OCI-LY7 (cell line): ENCODE measurements at regions not wholly inside any gene's neighbourhood (a gene's known extent, or its start where the extent isn't known, plus 50 kb on each side); places are given as distances from the start of the nearest gene placed in this dataset.

ENCODE experiments used
- EZH2phosphoT487 ChIP-seq: fragments of 200-600 bp; sonication (generic); IDR thresholded peaks from 2 replicates; pipeline ENCODE4 v1.6.1; 2018; ENCODE audit warnings: low read depth, borderline replicate concordance, mild to moderate bottlenecking, mixed run types, antibody characterized with exemption, low read length, moderate library complexity, mixed read lengths
- TF ChIP-seq, protein P1 (sequence below): fragments of 200-600 bp; sonication (generic); conservative IDR thresholded peaks from 2 replicates; pipeline ENCODE4 v1.5.1; 2014; ENCODE audit warnings: mild to moderate bottlenecking, antibody characterized with exemption, low read length, moderate library complexity, mixed read lengths

DNA sequence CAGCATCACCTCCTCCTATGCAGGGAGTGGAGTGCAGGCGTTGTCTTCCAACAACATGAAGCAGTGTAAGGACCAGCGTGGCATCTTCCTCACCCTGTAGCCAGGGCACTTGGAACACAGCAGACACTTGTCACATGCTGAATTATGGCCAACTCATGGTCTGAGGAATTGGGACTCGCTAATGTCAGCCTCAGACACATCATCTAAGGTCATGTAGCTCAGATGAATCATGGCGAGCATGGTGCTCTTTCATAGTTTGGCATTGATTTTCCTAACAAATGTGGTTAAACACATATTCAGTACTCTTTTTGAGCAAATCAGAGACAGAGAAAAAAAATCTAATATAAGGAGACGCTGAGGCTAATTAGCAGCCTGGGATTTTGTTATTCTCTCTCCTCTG lies 99.6 kb upstream of the SGCG start:
- TF ChIP-seq, protein P1, sequence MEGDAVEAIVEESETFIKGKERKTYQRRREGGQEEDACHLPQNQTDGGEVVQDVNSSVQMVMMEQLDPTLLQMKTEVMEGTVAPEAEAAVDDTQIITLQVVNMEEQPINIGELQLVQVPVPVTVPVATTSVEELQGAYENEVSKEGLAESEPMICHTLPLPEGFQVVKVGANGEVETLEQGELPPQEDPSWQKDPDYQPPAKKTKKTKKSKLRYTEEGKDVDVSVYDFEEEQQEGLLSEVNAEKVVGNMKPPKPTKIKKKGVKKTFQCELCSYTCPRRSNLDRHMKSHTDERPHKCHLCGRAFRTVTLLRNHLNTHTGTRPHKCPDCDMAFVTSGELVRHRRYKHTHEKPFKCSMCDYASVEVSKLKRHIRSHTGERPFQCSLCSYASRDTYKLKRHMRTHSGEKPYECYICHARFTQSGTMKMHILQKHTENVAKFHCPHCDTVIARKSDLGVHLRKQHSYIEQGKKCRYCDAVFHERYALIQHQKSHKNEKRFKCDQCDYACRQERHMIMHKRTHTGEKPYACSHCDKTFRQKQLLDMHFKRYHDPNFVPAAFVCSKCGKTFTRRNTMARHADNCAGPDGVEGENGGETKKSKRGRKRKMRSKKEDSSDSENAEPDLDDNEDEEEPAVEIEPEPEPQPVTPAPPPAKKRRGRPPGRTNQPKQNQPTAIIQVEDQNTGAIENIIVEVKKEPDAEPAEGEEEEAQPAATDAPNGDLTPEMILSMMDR = no peak
- no peak for TF ChIP-seq EZH2phosphoT487
